Left ventricle myocardium inferior (tissue), 1 donor: ENCODE measurements at regions not wholly inside any gene's neighbourhood (a gene's known extent, or its start where the extent isn't known, plus 50 kb on each side); places are given as distances from the start of the nearest gene placed in this dataset.

Source experiments
- DNase-seq: peaks from one replicate; pipeline ENCODE4 v3.0.0-alpha.2; 2020
- H3K27ac ChIP-seq: fragments of 200-600 bp; replicated peaks from 2 replicates; pipeline ENCODE4 v1.8.0; 2021
- H3K27me3 ChIP-seq: fragments of 200-600 bp; 2 replicates; pipeline ENCODE4 v1.8.0; 2021; ENCODE audit warnings: low read depth
- H3K36me3 ChIP-seq: fragments of 200-600 bp; 2 replicates; pipeline ENCODE4 v1.8.0; 2021
- H3K4me1 ChIP-seq: fragments of 200-600 bp; 2 replicates; pipeline ENCODE4 v1.8.0; 2021
- H3K4me3 ChIP-seq: fragments of 200-600 bp; 2 replicates; pipeline ENCODE4 v1.8.0; 2021; ENCODE audit warnings: mild to moderate bottlenecking, moderate library complexity
- H3K9me3 ChIP-seq: fragments of 200-600 bp; replicated peaks from 2 replicates; pipeline ENCODE4 v1.8.0; 2021
- intact Hi-C: fragments of 100-400 bp; cut with micrococcal nuclease; formaldehyde crosslinking; loops from one replicate; pipeline ENCODE4 v1.11.0; 2022
- TF ChIP-seq, protein P1 (sequence below): fragments of 200-600 bp; IDR thresholded peaks from 2 replicates; pipeline ENCODE4 v1.8.0; 2021; ENCODE audit warnings: antibody characterized with exemption, mild to moderate bottlenecking, borderline replicate concordance
- donor health status: DM: no; HTN: yes; CAD: no; lungs with severe emphysema.

DNA sequence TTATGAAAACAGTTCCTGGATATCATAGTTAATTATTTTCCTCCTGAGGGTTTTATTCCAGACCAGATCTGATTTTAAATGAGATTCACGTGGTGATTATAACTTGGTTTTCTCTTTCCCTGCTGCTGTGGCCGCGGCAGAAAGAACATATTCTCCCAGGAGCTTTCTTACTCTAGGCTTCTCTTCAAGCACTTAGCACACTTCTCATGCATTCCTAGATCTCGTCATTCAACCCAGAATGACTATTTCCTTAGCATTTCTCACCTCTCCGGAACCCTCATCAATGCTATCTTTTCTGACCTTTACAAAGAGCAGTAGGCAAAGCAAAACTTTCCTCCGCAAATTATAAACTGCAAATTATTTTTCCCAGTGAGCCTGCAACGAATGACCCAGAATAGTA, 122.9 kb downstream of the GPAT3 start:
- DNase-seq: no peak
- H3K4me1 ChIP-seq: no peaks in the 10 kb centered on the region
- H3K27ac ChIP-seq: no peak overlapping the region
- H3K4me3 ChIP-seq: no peak overlapping the region
- no peaks in the 10 kb centered on the region for H3K36me3 ChIP-seq
- H3K27me3 ChIP-seq: no peaks in the 10 kb centered on the region
- intact Hi-C loops: no loop called here
- no peaks in the 10 kb centered on the region for H3K9me3 ChIP-seq
- TF ChIP-seq, protein P1, sequence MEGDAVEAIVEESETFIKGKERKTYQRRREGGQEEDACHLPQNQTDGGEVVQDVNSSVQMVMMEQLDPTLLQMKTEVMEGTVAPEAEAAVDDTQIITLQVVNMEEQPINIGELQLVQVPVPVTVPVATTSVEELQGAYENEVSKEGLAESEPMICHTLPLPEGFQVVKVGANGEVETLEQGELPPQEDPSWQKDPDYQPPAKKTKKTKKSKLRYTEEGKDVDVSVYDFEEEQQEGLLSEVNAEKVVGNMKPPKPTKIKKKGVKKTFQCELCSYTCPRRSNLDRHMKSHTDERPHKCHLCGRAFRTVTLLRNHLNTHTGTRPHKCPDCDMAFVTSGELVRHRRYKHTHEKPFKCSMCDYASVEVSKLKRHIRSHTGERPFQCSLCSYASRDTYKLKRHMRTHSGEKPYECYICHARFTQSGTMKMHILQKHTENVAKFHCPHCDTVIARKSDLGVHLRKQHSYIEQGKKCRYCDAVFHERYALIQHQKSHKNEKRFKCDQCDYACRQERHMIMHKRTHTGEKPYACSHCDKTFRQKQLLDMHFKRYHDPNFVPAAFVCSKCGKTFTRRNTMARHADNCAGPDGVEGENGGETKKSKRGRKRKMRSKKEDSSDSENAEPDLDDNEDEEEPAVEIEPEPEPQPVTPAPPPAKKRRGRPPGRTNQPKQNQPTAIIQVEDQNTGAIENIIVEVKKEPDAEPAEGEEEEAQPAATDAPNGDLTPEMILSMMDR: no peak

DNA sequence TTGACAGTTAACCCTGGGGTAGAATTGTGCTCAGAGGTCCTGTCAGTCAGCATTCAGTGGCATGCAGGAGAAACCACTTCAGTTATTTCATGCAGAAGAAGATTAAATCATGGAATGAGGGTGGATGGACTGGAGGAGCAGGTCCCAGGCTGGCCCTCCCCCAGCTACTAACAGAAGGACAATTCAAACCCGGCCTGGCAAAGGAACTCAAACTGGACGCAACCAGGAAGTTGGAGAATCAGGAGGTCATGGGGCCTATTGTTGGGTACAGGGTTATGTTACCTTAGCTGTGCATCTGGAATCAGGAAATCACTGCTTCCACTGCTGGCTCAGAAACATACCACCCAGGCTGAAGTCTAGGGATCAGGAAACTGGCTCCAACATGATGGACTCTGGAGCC, 121.4 kb downstream of the GPAT3 start:
- Histone ChIP-seq H3K4me1 (no peaks in the 10 kb centered on the region), H3K36me3 (no peaks in the 10 kb centered on the region), H3K4me3 (no peak overlapping the region), H3K9me3 (no peaks in the 10 kb centered on the region), H3K27me3 (no peaks in the 10 kb centered on the region), H3K27ac (no peak overlapping the region)
- intact Hi-C loops: no loop called here
- no peak for DNase-seq
- TF ChIP-seq, protein P1: no peak
